Tibial nerve (tissue), 3 donors: ENCODE measurements at regions not wholly inside any gene's neighbourhood (a gene's known extent, or its start where the extent isn't known, plus 50 kb on each side); places are given as distances from the start of the nearest gene placed in this dataset.

Experiments
- CTCF ChIP-seq, 5 experiments: fragments of 200-600 bp in 3 of 5; fragments of 450-650 bp in 2 of 5; sonication (generic) in 3 of 5; IDR thresholded peaks; one replicate each; pipeline ENCODE4 v1.5.1; 2016 to 2019; ENCODE audit warnings: antibody characterized with exemption in 5 of 5, mild to moderate bottlenecking in 3 of 5, moderate library complexity in 2 of 5
- POLR2A ChIP-seq, 2 donors: fragments of 450-650 bp; IDR thresholded peaks; one replicate each; pipeline ENCODE4 v1.6.1; 2017; ENCODE audit warnings: antibody characterized with exemption in 2 of 2, mild to moderate bottlenecking in 2 of 2, moderate library complexity in 2 of 2

- TF ChIP-seq POLR2A (IDR thresholded peaks at IDR 0.05) (no peak), CTCF (IDR thresholded peaks at IDR 0.05) (no peak)
These were observed 447.6 kb upstream of the NETO1 start for GRCh38 chr18:73315381-73315780.
